ENCODE measurements at regions not wholly inside any gene's neighbourhood (a gene's known extent, or its start where the extent isn't known, plus 50 kb on each side); places are given as distances from the start of the nearest gene placed in this dataset.

- DNase-seq (peak in 1 of 2 donors; percentile 79), ATAC-seq (ENCODE audit: low FRiP score in 2 of 2) (no peak)
- Histone ChIP-seq H3K36me3 (no peaks in the 10 kb centered on the region), H3K27me3 (peaks cover 0 to 9% (median 4%) of the 10 kb centered on the region in 4 donors), H3K4me3 (no peak overlapping the region), H3K4me1 (peaks cover 0 to 5% (median 0%) of the 10 kb centered on the region in 4 donors), H3K27ac (no peak overlapping the region), H3K9me3 (no peaks in the 10 kb centered on the region)
- TF ChIP-seq POLR2A (IDR thresholded peaks at IDR 0.05) (no peak), POLR2AphosphoS5 (IDR thresholded peaks at IDR 0.05) (no peak), CTCF (IDR thresholded peaks at IDR 0.05) (no peak), EP300 (IDR thresholded peaks at IDR 0.05) (no peak)
- WGBS, 2 donors, result 1 to 3% methylated on average over 7 to 21 of the region's 42 CpGs
These were observed 156.3 kb downstream of the PTPN11 start for GRCh38 chr12:112574896-112575558.

GRCh38 chr12:112575559-112576067 is 156.9 kb downstream of the PTPN11 start:
- H3K27ac ChIP-seq, result no peak overlapping the region
- TF ChIP-seq POLR2A (IDR thresholded peaks at IDR 0.05) (no peak), POLR2AphosphoS5 (IDR thresholded peaks at IDR 0.05) (no peak), EP300 (IDR thresholded peaks at IDR 0.05) (no peak), CTCF (IDR thresholded peaks at IDR 0.05) (no peak)
- H3K36me3 ChIP-seq, result no peaks in the 10 kb centered on the region
- peaks cover 0 to 5% (median 0%) of the 10 kb centered on the region in 4 donors for H3K4me1 ChIP-seq
- ATAC-seq (ENCODE audit: low FRiP score in 2 of 2), result no peak
- no peak for DNase-seq
- H3K9me3 ChIP-seq, result no peaks in the 10 kb centered on the region
- peaks cover 0 to 9% (median 4%) of the 10 kb centered on the region in 4 donors for H3K27me3 ChIP-seq
- no peak overlapping the region for H3K4me3 ChIP-seq
- WGBS, 2 donors, result 37 to 41% methylated on average over 21 to 22 of the region's 22 CpGs

GRCh38 chr12:112577473-112578329 is 159.0 kb downstream of the PTPN11 start:
- Histone ChIP-seq H3K9me3 (no peaks in the 10 kb centered on the region), H3K27ac (no peak overlapping the region), H3K4me1 (peaks cover 0 to 5% (median 0%) of the 10 kb centered on the region in 4 donors), H3K4me3 (no peak overlapping the region), H3K36me3 (no peaks in the 10 kb centered on the region), H3K27me3 (peaks cover 0 to 9% (median 4%) of the 10 kb centered on the region in 4 donors)
- WGBS, 2 donors, result 58 to 61% methylated on average over 4 of the region's 4 CpGs
- DNase-seq, result no peak
- ATAC-seq (ENCODE audit: low FRiP score in 2 of 2), result no peak
- TF ChIP-seq POLR2AphosphoS5 (IDR thresholded peaks at IDR 0.05) (no peak), EP300 (IDR thresholded peaks at IDR 0.05) (no peak), CTCF (IDR thresholded peaks at IDR 0.05) (no peak), POLR2A (IDR thresholded peaks at IDR 0.05) (no peak)

GRCh38 chr12:112584266-112584722 is 165.5 kb downstream of the PTPN11 start:
- DNase-seq (no peak), ATAC-seq (ENCODE audit: low FRiP score in 2 of 2) (peak in 1 of 2 donors; percentile 49)
- H3K36me3 ChIP-seq, result no peaks in the 10 kb centered on the region
- no peak overlapping the region for H3K27ac ChIP-seq
- H3K4me3 ChIP-seq, result no peak overlapping the region
- no peaks in the 10 kb centered on the region for H3K4me1 ChIP-seq
- no peaks in the 10 kb centered on the region for H3K27me3 ChIP-seq
- no peaks in the 10 kb centered on the region for H3K9me3 ChIP-seq
- 61 to 66% methylated on average over 7 of the region's 7 CpGs for WGBS, 2 donors
- TF ChIP-seq EP300 (IDR thresholded peaks at IDR 0.05) (no peak), POLR2AphosphoS5 (IDR thresholded peaks at IDR 0.05) (no peak), CTCF (IDR thresholded peaks at IDR 0.05) (no peak), POLR2A (IDR thresholded peaks at IDR 0.05) (no peak)

Data from upper lobe of left lung (tissue), 6 donors.